ENCODE measurements at regions not wholly inside any gene's neighbourhood (a gene's known extent, or its start where the extent isn't known, plus 50 kb on each side); places are given as distances from the start of the nearest gene placed in this dataset.

DNA sequence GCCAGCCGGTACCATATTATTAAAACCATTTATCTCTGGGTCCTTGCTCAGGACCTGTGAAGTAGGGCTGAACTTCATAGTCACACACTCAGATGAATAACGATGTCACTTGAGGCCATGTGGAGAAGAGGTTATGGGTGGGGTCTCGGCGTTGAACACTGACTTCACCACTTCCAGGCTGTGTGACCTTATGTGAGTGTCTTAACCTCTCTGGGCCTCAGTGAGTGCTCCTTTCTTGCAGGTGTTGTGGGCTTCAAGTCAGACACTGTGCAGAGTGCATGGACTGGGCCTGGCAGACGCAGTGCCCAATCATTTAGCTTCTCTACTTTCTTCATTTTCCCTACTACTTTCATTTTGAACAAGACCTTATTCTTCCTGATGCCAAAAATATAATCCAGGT lies 278.8 kb downstream of the PBX3 start:
- Mint-ChIP-seq H3K4me3 (ENCODE audit: low read depth, unreplicated experiment) (no peak overlapping the region), H3K9me3 (ENCODE audit: low read depth, unreplicated experiment) (no peaks in the 10 kb centered on the region), H3K27me3 (ENCODE audit: unreplicated experiment) (peaks cover 17% of the 10 kb centered on the region), H3K27ac (ENCODE audit: unreplicated experiment) (no peak overlapping the region), H3K36me3 (ENCODE audit: insufficient read depth, unreplicated experiment) (no peaks in the 10 kb centered on the region), H3K4me1 (ENCODE audit: low read depth, unreplicated experiment) (no peaks in the 10 kb centered on the region)
- intact Hi-C loops (cut with micrococcal nuclease; ENCODE audit: unreplicated experiment): no loop called here
- BruUV-seq (replicated peaks): no TSS peak
- CTCF ChIA-PET: no interaction called here
- no peak for DNase-seq
- TF ChIP-seq, protein P1, sequence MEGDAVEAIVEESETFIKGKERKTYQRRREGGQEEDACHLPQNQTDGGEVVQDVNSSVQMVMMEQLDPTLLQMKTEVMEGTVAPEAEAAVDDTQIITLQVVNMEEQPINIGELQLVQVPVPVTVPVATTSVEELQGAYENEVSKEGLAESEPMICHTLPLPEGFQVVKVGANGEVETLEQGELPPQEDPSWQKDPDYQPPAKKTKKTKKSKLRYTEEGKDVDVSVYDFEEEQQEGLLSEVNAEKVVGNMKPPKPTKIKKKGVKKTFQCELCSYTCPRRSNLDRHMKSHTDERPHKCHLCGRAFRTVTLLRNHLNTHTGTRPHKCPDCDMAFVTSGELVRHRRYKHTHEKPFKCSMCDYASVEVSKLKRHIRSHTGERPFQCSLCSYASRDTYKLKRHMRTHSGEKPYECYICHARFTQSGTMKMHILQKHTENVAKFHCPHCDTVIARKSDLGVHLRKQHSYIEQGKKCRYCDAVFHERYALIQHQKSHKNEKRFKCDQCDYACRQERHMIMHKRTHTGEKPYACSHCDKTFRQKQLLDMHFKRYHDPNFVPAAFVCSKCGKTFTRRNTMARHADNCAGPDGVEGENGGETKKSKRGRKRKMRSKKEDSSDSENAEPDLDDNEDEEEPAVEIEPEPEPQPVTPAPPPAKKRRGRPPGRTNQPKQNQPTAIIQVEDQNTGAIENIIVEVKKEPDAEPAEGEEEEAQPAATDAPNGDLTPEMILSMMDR (IDR thresholded peaks at IDR 0.05; ENCODE audit: unreplicated experiment): no peak

DNA sequence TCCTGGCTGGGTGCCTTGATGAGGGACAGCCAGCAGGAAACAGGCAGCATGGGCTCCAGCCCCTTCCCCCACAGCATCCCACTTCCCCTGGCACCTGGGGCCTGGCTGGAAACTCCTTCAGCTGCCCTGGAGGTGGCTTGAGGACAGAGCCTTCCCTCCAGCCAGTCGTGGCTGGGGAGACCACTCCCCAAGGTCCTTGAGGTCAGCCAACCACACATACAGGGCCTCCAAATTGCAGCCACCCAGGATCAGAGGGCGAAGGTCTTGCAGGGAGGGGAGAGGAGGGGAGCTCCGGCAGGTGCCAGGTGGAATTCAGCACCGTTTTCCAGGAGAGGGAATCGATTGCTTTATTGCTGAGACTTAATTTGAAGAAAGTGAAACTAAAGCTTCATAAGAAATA lies 280.4 kb downstream of the PBX3 start:
- H3K27ac Mint-ChIP-seq (ENCODE audit: unreplicated experiment): no peak overlapping the region
- no TSS peak for BruUV-seq (replicated peaks)

DNA sequence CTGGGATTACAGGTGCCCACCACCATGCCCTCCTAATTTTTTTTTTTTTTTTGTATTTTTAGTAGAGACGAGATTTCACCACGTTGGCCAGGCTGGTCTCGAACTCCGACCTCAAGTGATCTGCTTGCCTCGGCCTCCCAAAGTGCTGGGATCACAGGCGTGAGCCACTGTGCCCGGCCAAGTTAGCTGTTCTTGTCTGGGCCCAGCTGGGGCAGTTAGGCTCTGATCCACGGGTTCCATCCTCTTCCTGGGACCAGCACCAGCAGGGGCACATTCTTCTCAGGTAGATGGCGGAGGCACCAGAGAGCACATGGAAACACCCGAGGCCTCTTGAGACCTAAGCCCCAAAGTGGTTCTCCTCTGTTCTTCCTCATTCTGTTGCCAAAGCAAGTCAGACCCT lies 281.6 kb downstream of the PBX3 start:
- H3K4me1 Mint-ChIP-seq (ENCODE audit: low read depth, unreplicated experiment): no peaks in the 10 kb centered on the region
- H3K9me3 Mint-ChIP-seq (ENCODE audit: low read depth, unreplicated experiment): no peaks in the 10 kb centered on the region
- no peak for DNase-seq
- intact Hi-C loops (cut with micrococcal nuclease; ENCODE audit: unreplicated experiment): no loop called here
- BruUV-seq (replicated peaks): no TSS peak
- peaks cover 14% of the 10 kb centered on the region for H3K27me3 Mint-ChIP-seq (ENCODE audit: unreplicated experiment)
- no peaks in the 10 kb centered on the region for H3K36me3 Mint-ChIP-seq (ENCODE audit: insufficient read depth, unreplicated experiment)
- TF ChIP-seq, protein P1 (IDR thresholded peaks at IDR 0.05; ENCODE audit: unreplicated experiment): no peak
- H3K27ac Mint-ChIP-seq (ENCODE audit: unreplicated experiment): no peak overlapping the region
- no peak overlapping the region for H3K4me3 Mint-ChIP-seq (ENCODE audit: low read depth, unreplicated experiment)
- CTCF ChIA-PET: no interaction called here

More for the DNA sequence above, 280.4 kb downstream of the PBX3 start:
- Mint-ChIP-seq H3K9me3 (ENCODE audit: low read depth, unreplicated experiment) (no peaks in the 10 kb centered on the region), H3K27me3 (ENCODE audit: unreplicated experiment) (peaks cover 15% of the 10 kb centered on the region), H3K4me1 (ENCODE audit: low read depth, unreplicated experiment) (no peaks in the 10 kb centered on the region), H3K36me3 (ENCODE audit: insufficient read depth, unreplicated experiment) (no peaks in the 10 kb centered on the region), H3K4me3 (ENCODE audit: low read depth, unreplicated experiment) (no peak overlapping the region)
- TF ChIP-seq, protein P1 (IDR thresholded peaks at IDR 0.05; ENCODE audit: unreplicated experiment): no peak
- intact Hi-C loops (cut with micrococcal nuclease; ENCODE audit: unreplicated experiment): no loop called here
- DNase-seq: no peak
- CTCF ChIA-PET: interaction anchor here (1.0 kb wide), 1 partner anchor 11 kb away, joined by 4 read pairs; no protein-coding TSS in a partner anchor

DNA sequence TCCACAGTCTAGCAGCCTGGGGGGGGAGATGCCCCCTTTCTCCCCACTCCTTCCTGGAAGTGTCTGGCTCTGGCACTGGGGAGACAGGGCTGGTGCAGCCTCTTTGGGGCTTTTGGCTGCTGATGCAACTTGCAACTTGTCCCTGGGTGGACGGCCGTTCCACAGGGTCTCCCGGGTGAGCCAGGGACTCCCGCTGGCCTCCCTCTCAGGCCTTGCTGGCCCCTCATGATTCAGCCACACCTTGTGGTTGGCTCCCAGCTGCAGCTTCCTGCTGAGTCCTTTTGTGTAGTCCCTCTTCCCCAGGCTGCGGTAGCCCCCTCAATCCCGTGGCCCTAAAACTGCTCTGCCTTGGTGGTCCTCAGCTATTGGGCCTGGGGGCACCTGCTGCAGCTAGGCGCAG lies 283.5 kb downstream of the PBX3 start:
- H3K27me3 Mint-ChIP-seq (ENCODE audit: unreplicated experiment): peaks cover 32% of the 10 kb centered on the region
- DNase-seq: no peak
- H3K36me3 Mint-ChIP-seq (ENCODE audit: insufficient read depth, unreplicated experiment): no peaks in the 10 kb centered on the region
- H3K27ac Mint-ChIP-seq (ENCODE audit: unreplicated experiment): no peak overlapping the region
- no peaks in the 10 kb centered on the region for H3K4me1 Mint-ChIP-seq (ENCODE audit: low read depth, unreplicated experiment)
- no TSS peak for BruUV-seq (replicated peaks)
- H3K4me3 Mint-ChIP-seq (ENCODE audit: low read depth, unreplicated experiment): no peak overlapping the region
- TF ChIP-seq, protein P1 (IDR thresholded peaks at IDR 0.05; ENCODE audit: unreplicated experiment): no peak
- no peaks in the 10 kb centered on the region for H3K9me3 Mint-ChIP-seq (ENCODE audit: low read depth, unreplicated experiment)
- CTCF ChIA-PET: no interaction called here
- intact Hi-C loops (cut with micrococcal nuclease; ENCODE audit: unreplicated experiment): no loop called here
